ENCODE measurements at regions not wholly inside any gene's neighbourhood (a gene's known extent, or its start where the extent isn't known, plus 50 kb on each side); places are given as distances from the start of the nearest gene placed in this dataset.

GRCh38 chrX:81489987-81490386 is 288.1 kb downstream of the SH3BGRL start:
- Histone ChIP-seq H3K9me3 (ENCODE audit: control insufficient read depth, low read length) (no peaks in the 10 kb centered on the region), H3K4me1 (ENCODE audit: control insufficient read depth, insufficient read depth, low read length) (no peaks in the 10 kb centered on the region), H3K9ac (ENCODE audit: low read length) (no peak overlapping the region), H3K36me3 (ENCODE audit: control insufficient read depth, insufficient read depth, low read length, severe bottlenecking) (no peaks in the 10 kb centered on the region), H3K27me3 (replicated peaks; ENCODE audit: control insufficient read depth, insufficient read depth, low read length) (no peaks in the 10 kb centered on the region), H3K4me3 (ENCODE audit: low read length) (no peak overlapping the region)
- DNase-seq (ENCODE audit: low read depth) = peak; percentile 34

DNA sequence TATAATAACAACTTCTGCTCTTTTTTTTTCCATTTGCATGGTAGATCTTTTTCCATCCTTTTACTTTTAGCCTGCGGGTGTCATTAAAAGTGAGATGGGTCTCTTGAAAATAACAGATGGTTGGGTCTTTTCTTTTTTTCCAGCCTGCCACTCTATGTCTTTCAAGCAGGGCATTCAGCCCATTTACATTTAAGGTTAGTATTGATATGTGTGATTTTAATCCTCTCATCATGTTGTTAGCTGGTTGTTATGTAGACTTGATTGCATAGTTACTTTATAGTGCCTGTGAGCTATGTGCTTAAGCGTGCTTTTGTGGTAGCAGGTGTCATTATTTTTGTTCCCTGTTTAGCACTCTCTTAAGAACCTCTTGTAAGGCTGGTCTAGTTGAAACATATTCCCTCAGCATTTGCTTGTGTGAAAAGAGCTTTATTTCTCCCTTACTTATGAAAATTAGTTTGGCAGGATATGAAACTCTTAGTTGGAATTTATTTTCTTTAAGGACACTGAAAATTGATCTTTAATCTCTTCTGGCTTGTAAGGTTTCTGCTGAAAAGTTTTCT is 326.1 kb downstream of the SH3BGRL start:
- H3K9ac ChIP-seq (ENCODE audit: low read length) = no peak overlapping the region
- no peaks in the 10 kb centered on the region for H3K27me3 ChIP-seq (replicated peaks; ENCODE audit: control insufficient read depth, insufficient read depth, low read length)
- H3K9me3 ChIP-seq (ENCODE audit: control insufficient read depth, low read length) = peaks cover 4% of the 10 kb centered on the region
- no peak overlapping the region for H3K4me3 ChIP-seq (ENCODE audit: low read length)
- H3K4me1 ChIP-seq (ENCODE audit: control insufficient read depth, insufficient read depth, low read length) = no peaks in the 10 kb centered on the region
- no peaks in the 10 kb centered on the region for H3K36me3 ChIP-seq (ENCODE audit: control insufficient read depth, insufficient read depth, low read length, severe bottlenecking)
- DNase-seq (ENCODE audit: low read depth) = no peak

GRCh38 chrX:81537723-81538122 is 335.8 kb downstream of the SH3BGRL start:
- DNase-seq (ENCODE audit: low read depth) = no peak
- H3K4me1 ChIP-seq (ENCODE audit: control insufficient read depth, insufficient read depth, low read length) = no peaks in the 10 kb centered on the region
- H3K4me3 ChIP-seq (ENCODE audit: low read length) = no peak overlapping the region
- H3K9ac ChIP-seq (ENCODE audit: low read length) = no peak overlapping the region
- H3K36me3 ChIP-seq (ENCODE audit: control insufficient read depth, insufficient read depth, low read length, severe bottlenecking) = no peaks in the 10 kb centered on the region
- H3K9me3 ChIP-seq (ENCODE audit: control insufficient read depth, low read length) = peaks cover 11% of the 10 kb centered on the region
- H3K27me3 ChIP-seq (replicated peaks; ENCODE audit: control insufficient read depth, insufficient read depth, low read length) = no peaks in the 10 kb centered on the region

- H3K4me3 ChIP-seq (ENCODE audit: low read length) = no peak overlapping the region
- H3K27me3 ChIP-seq (replicated peaks; ENCODE audit: control insufficient read depth, insufficient read depth, low read length) = no peaks in the 10 kb centered on the region
- H3K9me3 ChIP-seq (ENCODE audit: control insufficient read depth, low read length) = peaks cover 25% of the 10 kb centered on the region
- H3K36me3 ChIP-seq (ENCODE audit: control insufficient read depth, insufficient read depth, low read length, severe bottlenecking) = no peaks in the 10 kb centered on the region
- DNase-seq (ENCODE audit: low read depth) = no peak
- H3K9ac ChIP-seq (ENCODE audit: low read length) = no peak overlapping the region
- no peaks in the 10 kb centered on the region for H3K4me1 ChIP-seq (ENCODE audit: control insufficient read depth, insufficient read depth, low read length)
Measured at GRCh38 chrX:81542255-81542654, 340.4 kb downstream of the SH3BGRL start.

- no peak for DNase-seq (ENCODE audit: low read depth)
- Histone ChIP-seq H3K4me1 (ENCODE audit: control insufficient read depth, insufficient read depth, low read length) (no peaks in the 10 kb centered on the region), H3K9me3 (ENCODE audit: control insufficient read depth, low read length) (no peaks in the 10 kb centered on the region), H3K36me3 (ENCODE audit: control insufficient read depth, insufficient read depth, low read length, severe bottlenecking) (no peaks in the 10 kb centered on the region), H3K4me3 (ENCODE audit: low read length) (no peak overlapping the region), H3K9ac (ENCODE audit: low read length) (no peak overlapping the region), H3K27me3 (replicated peaks; ENCODE audit: control insufficient read depth, insufficient read depth, low read length) (no peaks in the 10 kb centered on the region)
Measured at GRCh38 chrX:81556880-81557279, 355.0 kb downstream of the SH3BGRL start.

GRCh38 chrX:81564851-81565250 is 362.9 kb downstream of the SH3BGRL start:
- no peak for DNase-seq (ENCODE audit: low read depth)
- Histone ChIP-seq H3K9me3 (ENCODE audit: control insufficient read depth, low read length) (no peaks in the 10 kb centered on the region), H3K36me3 (ENCODE audit: control insufficient read depth, insufficient read depth, low read length, severe bottlenecking) (no peaks in the 10 kb centered on the region), H3K4me1 (ENCODE audit: control insufficient read depth, insufficient read depth, low read length) (no peaks in the 10 kb centered on the region), H3K27me3 (replicated peaks; ENCODE audit: control insufficient read depth, insufficient read depth, low read length) (no peaks in the 10 kb centered on the region), H3K9ac (ENCODE audit: low read length) (no peak overlapping the region), H3K4me3 (ENCODE audit: low read length) (no peak overlapping the region)

GRCh38 chrX:81577028-81577427 is 375.1 kb downstream of the SH3BGRL start:
- no peaks in the 10 kb centered on the region for H3K36me3 ChIP-seq (ENCODE audit: control insufficient read depth, insufficient read depth, low read length, severe bottlenecking)
- peaks cover 3% of the 10 kb centered on the region for H3K9me3 ChIP-seq (ENCODE audit: control insufficient read depth, low read length)
- no peak overlapping the region for H3K4me3 ChIP-seq (ENCODE audit: low read length)
- no peak overlapping the region for H3K9ac ChIP-seq (ENCODE audit: low read length)
- H3K27me3 ChIP-seq (replicated peaks; ENCODE audit: control insufficient read depth, insufficient read depth, low read length) = no peaks in the 10 kb centered on the region
- no peaks in the 10 kb centered on the region for H3K4me1 ChIP-seq (ENCODE audit: control insufficient read depth, insufficient read depth, low read length)
- no peak for DNase-seq (ENCODE audit: low read depth)

DNA sequence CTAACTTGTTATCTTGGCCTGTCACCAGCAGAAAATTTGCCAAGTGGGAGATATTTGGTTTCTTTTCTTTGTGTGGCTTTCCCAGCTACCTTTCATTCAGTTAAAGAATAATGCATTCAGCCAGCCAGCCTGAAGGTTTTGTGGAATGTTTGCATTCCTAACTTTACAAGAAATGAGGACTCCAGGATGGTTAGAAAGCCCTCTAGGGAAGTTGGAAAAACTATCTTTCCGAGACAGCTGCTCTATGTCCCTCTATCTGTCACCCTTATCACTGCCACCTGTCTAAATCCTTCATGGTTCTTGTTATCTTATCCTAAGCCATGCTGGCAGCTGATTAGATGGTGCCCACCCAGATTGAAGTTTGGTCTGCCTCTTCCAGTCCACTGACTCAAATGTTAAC is 384.2 kb downstream of the SH3BGRL start:
- DNase-seq (ENCODE audit: low read depth) = no peak
- no peak overlapping the region for H3K9ac ChIP-seq (ENCODE audit: low read length)
- no peaks in the 10 kb centered on the region for H3K4me1 ChIP-seq (ENCODE audit: control insufficient read depth, insufficient read depth, low read length)
- H3K36me3 ChIP-seq (ENCODE audit: control insufficient read depth, insufficient read depth, low read length, severe bottlenecking) = no peaks in the 10 kb centered on the region
- H3K4me3 ChIP-seq (ENCODE audit: low read length) = no peak overlapping the region
- H3K9me3 ChIP-seq (ENCODE audit: control insufficient read depth, low read length) = no peaks in the 10 kb centered on the region
- no peaks in the 10 kb centered on the region for H3K27me3 ChIP-seq (replicated peaks; ENCODE audit: control insufficient read depth, insufficient read depth, low read length)

GRCh38 chrX:81615979-81616378 is 414.1 kb downstream of the SH3BGRL start:
- H3K9me3 ChIP-seq (ENCODE audit: control insufficient read depth, low read length) = no peaks in the 10 kb centered on the region
- H3K27me3 ChIP-seq (replicated peaks; ENCODE audit: control insufficient read depth, insufficient read depth, low read length) = no peaks in the 10 kb centered on the region
- DNase-seq (ENCODE audit: low read depth) = no peak
- no peaks in the 10 kb centered on the region for H3K4me1 ChIP-seq (ENCODE audit: control insufficient read depth, insufficient read depth, low read length)
- no peak overlapping the region for H3K9ac ChIP-seq (ENCODE audit: low read length)
- no peak overlapping the region for H3K4me3 ChIP-seq (ENCODE audit: low read length)
- H3K36me3 ChIP-seq (ENCODE audit: control insufficient read depth, insufficient read depth, low read length, severe bottlenecking) = no peaks in the 10 kb centered on the region

DNA sequence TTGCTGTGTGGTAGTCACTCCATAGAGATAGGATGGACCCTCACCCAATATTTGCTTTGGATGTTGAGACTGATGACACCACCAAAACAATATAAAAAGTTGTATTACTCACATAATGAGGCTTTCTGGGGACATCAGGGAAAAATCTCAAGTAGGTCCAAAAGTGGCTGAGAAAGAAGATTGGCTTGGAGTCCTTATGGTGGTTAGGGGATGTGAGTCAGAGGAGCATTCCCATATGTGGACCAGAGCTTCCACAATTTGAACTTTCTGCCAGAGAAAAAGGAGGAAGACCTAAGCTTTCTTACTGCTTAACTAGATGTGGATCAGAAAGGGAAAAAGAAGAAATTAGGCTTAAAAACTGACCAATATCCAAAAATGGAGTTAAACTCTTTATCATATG is 460.5 kb downstream of the SH3BGRL start:
- no peaks in the 10 kb centered on the region for H3K27me3 ChIP-seq (replicated peaks; ENCODE audit: control insufficient read depth, insufficient read depth, low read length)
- H3K4me3 ChIP-seq (ENCODE audit: low read length) = no peak overlapping the region
- H3K9me3 ChIP-seq (ENCODE audit: control insufficient read depth, low read length) = no peaks in the 10 kb centered on the region
- H3K36me3 ChIP-seq (ENCODE audit: control insufficient read depth, insufficient read depth, low read length, severe bottlenecking) = no peaks in the 10 kb centered on the region
- no peaks in the 10 kb centered on the region for H3K4me1 ChIP-seq (ENCODE audit: control insufficient read depth, insufficient read depth, low read length)
- no peak for DNase-seq (ENCODE audit: low read depth)
- no peak overlapping the region for H3K9ac ChIP-seq (ENCODE audit: low read length)

DNA sequence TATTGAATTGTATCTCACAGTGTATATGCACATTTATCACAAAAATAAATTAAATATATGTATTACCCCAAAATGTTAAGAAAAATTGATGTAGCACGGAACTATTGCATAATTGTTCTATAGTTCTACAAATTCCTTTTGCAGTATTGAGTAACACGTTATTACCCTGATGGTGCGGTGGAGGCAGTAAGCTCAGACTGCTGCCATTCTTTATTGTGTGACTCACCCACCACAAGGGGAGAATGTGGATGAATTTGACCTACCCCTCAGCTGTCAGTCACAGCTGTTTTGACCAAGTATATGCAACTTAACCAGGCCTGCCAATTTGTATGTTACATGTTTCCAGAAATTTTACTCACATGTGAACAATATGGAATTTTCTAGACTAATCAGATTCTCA is 506.6 kb downstream of the SH3BGRL start:
- Histone ChIP-seq H3K36me3 (ENCODE audit: control insufficient read depth, insufficient read depth, low read length, severe bottlenecking) (no peaks in the 10 kb centered on the region), H3K9ac (ENCODE audit: low read length) (no peak overlapping the region), H3K4me1 (ENCODE audit: control insufficient read depth, insufficient read depth, low read length) (no peaks in the 10 kb centered on the region), H3K4me3 (ENCODE audit: low read length) (no peak overlapping the region), H3K9me3 (ENCODE audit: control insufficient read depth, low read length) (no peaks in the 10 kb centered on the region), H3K27me3 (replicated peaks; ENCODE audit: control insufficient read depth, insufficient read depth, low read length) (no peaks in the 10 kb centered on the region)
- no peak for DNase-seq (ENCODE audit: low read depth)

DNA sequence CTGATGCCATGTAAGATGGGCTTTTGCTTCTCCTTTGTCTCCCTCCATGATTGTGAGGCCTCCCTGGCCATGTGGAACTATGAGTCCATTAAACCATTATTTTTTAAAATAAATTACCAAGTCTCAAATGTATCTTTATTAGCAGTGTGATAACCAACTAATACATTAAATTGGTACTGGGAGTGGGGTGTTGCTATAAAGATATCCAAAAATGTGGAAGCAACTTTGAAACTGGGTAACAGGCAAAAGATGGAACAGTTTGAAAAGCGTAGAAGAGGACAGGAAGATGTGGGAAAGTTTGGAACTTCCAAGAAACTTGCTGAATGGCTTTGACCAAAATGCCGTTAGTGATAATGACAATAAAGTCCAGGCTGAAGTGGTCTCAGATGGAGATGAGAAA is 526.7 kb downstream of the SH3BGRL start:
- Histone ChIP-seq H3K4me1 (ENCODE audit: control insufficient read depth, insufficient read depth, low read length) (no peaks in the 10 kb centered on the region), H3K4me3 (ENCODE audit: low read length) (no peak overlapping the region), H3K9me3 (ENCODE audit: control insufficient read depth, low read length) (peaks cover 58% of the 10 kb centered on the region), H3K27me3 (replicated peaks; ENCODE audit: control insufficient read depth, insufficient read depth, low read length) (no peaks in the 10 kb centered on the region), H3K36me3 (ENCODE audit: control insufficient read depth, insufficient read depth, low read length, severe bottlenecking) (no peaks in the 10 kb centered on the region), H3K9ac (ENCODE audit: low read length) (no peak overlapping the region)
- no peak for DNase-seq (ENCODE audit: low read depth)
